DMS79 treated with DMSO at 0.1 percent for 48 hours (cell line): ENCODE measurements at regions not wholly inside any gene's neighbourhood (a gene's known extent, or its start where the extent isn't known, plus 50 kb on each side); places are given as distances from the start of the nearest gene placed in this dataset.
"Not testable (repeated sequence)": the region's sequence is repeated elsewhere in the genome, so short reads cannot be mapped to it uniquely, and the experiment has no call there.

Experiments
- DNase-seq: peaks from one replicate; lab custom pipeline; 2025; lab: John Stamatoyannopoulos, UW

GRCh38 chr10:89952325-89952724 lies 250.9 kb downstream of the KIF20B start:
- DNase-seq: no peak

- no peak for DNase-seq
Measured at GRCh38 chr10:89952751-89953150, 251.4 kb downstream of the KIF20B start.

- DNase-seq: no peak
Measured at GRCh38 chr10:89954061-89954460, 252.7 kb downstream of the KIF20B start.

- no peak for DNase-seq
Measured at GRCh38 chr10:89954787-89955566, 253.6 kb downstream of the KIF20B start.

GRCh38 chr10:89959433-89960110 lies 258.2 kb downstream of the KIF20B start:
- DNase-seq: no peak

- no peak for DNase-seq
Measured at GRCh38 chr10:89963451-89964102, 262.2 kb downstream of the KIF20B start.

GRCh38 chr10:89966211-89966610 lies 264.8 kb downstream of the KIF20B start:
- no peak for DNase-seq

- no peak for DNase-seq
Measured at GRCh38 chr10:89973326-89973725, 271.9 kb downstream of the KIF20B start.

- no peak for DNase-seq
Measured at GRCh38 chr10:89975071-89975470, 273.7 kb downstream of the KIF20B start.

GRCh38 chr10:89975771-89976170 lies 274.4 kb downstream of the KIF20B start:
- DNase-seq: no peak

GRCh38 chr10:89978081-89978480 lies 276.7 kb downstream of the KIF20B start:
- no peak for DNase-seq

GRCh38 chr10:89979726-89980125 lies 278.3 kb downstream of the KIF20B start:
- DNase-seq: no peak

- DNase-seq: no peak
Measured at GRCh38 chr10:89980166-89980565, 278.8 kb downstream of the KIF20B start.

- DNase-seq: no peak
Measured at GRCh38 chr10:89981891-89982290, 280.5 kb downstream of the KIF20B start.

GRCh38 chr10:89985446-89985845 lies 284.1 kb downstream of the KIF20B start:
- DNase-seq: no peak

GRCh38 chr10:89988361-89988760 lies 287.0 kb downstream of the KIF20B start:
- not testable (repeated sequence) for DNase-seq

GRCh38 chr10:89992575-89992974 lies 291.2 kb downstream of the KIF20B start:
- no peak for DNase-seq

- DNase-seq: no peak
Measured at GRCh38 chr10:90007226-90007625, 305.8 kb downstream of the KIF20B start.

GRCh38 chr10:90011281-90011680 lies 309.9 kb downstream of the KIF20B start:
- not testable (repeated sequence) for DNase-seq

- no peak for DNase-seq
Measured at GRCh38 chr10:90018819-90019218, 317.4 kb downstream of the KIF20B start.

GRCh38 chr10:90020506-90020905 lies 319.1 kb downstream of the KIF20B start:
- DNase-seq: no peak

- DNase-seq: no peak
Measured at GRCh38 chr10:90023950-90024349, 322.6 kb downstream of the KIF20B start.

GRCh38 chr10:90028312-90028711 lies 326.9 kb downstream of the KIF20B start:
- DNase-seq: no peak
